Sigmoid colon (tissue), 3 donors: ENCODE measurements at regions not wholly inside any gene's neighbourhood (a gene's known extent, or its start where the extent isn't known, plus 50 kb on each side); places are given as distances from the start of the nearest gene placed in this dataset.

Experiments used
- CTCF ChIP-seq, 4 experiments: fragments of 450-650 bp in 3 of 4; fragments of 200-600 bp in 1 of 4; IDR thresholded peaks; one replicate each; pipeline ENCODE4 v1.5.1; 2016 to 2019; ENCODE audit warnings: antibody characterized with exemption in 4 of 4, mild to moderate bottlenecking in 3 of 4, moderate library complexity in 2 of 4
- POLR2A ChIP-seq, 2 donors: fragments of 450-650 bp; IDR thresholded peaks; one replicate each; pipeline ENCODE4 v1.6.1; 2016; ENCODE audit warnings: antibody characterized with exemption in 2 of 2, mild to moderate bottlenecking in 2 of 2, moderate library complexity in 2 of 2

- TF ChIP-seq CTCF (IDR thresholded peaks at IDR 0.05) (no peak), POLR2A (IDR thresholded peaks at IDR 0.05) (no peak)
These were observed 312.5 kb downstream of the PARP8 start for GRCh38 chr5:50978924-50979323.
